GM23248 (cell line): ENCODE measurements at regions not wholly inside any gene's neighbourhood (a gene's known extent, or its start where the extent isn't known, plus 50 kb on each side); places are given as distances from the start of the nearest gene placed in this dataset.

Source experiments
- EZH2 ChIP-seq: fragments of 200-600 bp; sonication (generic); IDR thresholded peaks from 2 replicates; pipeline ENCODE4 v1.6.1; 2018; ENCODE audit warnings: antibody characterized with exemption, mild to moderate bottlenecking; ENCODE audit not compliant: insufficient read depth, poor library complexity, severe bottlenecking
- EZH2phosphoT487 ChIP-seq: fragments of 200-600 bp; sonication (generic); IDR thresholded peaks from 2 replicates; pipeline ENCODE4 v1.6.1; 2018; ENCODE audit warnings: antibody characterized with exemption, moderate library complexity, mild to moderate bottlenecking, low read depth; ENCODE audit not compliant: insufficient read depth

DNA sequence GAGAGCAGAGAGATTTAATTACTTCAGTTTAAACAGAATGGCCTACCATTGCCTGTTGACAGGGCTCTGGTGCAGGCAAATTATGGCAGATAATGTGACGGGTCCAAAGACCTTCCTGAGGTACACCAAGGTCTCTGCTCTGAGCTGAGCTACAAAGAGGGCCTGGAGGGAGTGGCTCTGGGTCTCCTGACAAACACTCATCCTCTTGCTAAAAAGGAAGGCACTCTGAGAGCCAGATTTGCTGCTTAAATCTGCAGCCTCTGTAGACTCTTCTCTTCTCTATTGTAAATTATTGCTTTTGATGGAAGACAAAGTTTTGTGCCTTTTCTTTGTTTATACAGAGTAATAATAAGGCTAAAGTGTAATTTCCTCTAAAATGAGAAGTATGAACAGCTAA, 529.5 kb upstream of the FZD8 start:
- TF ChIP-seq EZH2phosphoT487 (no peak), EZH2 (no peak)
